HCT116 (cell line): ENCODE measurements at regions not wholly inside any gene's neighbourhood (a gene's known extent, or its start where the extent isn't known, plus 50 kb on each side); places are given as distances from the start of the nearest gene placed in this dataset.

Source experiments
- ATAC-seq: fragments of 200-7000 bp; cut with Tn5 transposase; 2 replicates; pipeline ENCODE4 v1.9.1; 2020; ENCODE audit warnings: mild to moderate bottlenecking, moderate library complexity
- BruUV-seq: library from RNA; stranded (reverse); fragments of 400-500 nt; replicated peaks from 2 replicates; lab custom pipeline; 2021; lab: Mats Ljungman, UMichigan
- CTCF ChIA-PET: fragments of 300-600 bp; sonication (Branson Sonifier 250); formaldehyde crosslinking; loops from one replicate; lab custom pipeline; 2021; ENCODE audit warnings: antibody characterized with exemption; lab: Charles Lee
- POLR2A ChIA-PET: fragments of 300-600, 350-600 bp; sonication (Branson Sonifier 250); formaldehyde crosslinking; loops from one replicate; lab custom pipeline; 2021; ENCODE audit warnings: antibody characterized with exemption; lab: Charles Lee
- RAD21 ChIA-PET, 2 experiments: fragments of 300-600 bp; sonication (Branson Sonifier 250); formaldehyde crosslinking; loops; one replicate each; lab custom pipeline; 2023; ENCODE audit warnings: low total read pairs in 2 of 2; ENCODE audit not compliant: uncharacterized antibody in 2 of 2, unreplicated experiment in 2 of 2, low non-redundant PET in 1 of 2; lab: Charles Lee
- DNase-seq: peaks from one replicate; pipeline ENCODE4 v3.0.0-alpha.2; 2010; ENCODE audit warnings: low read depth, low spot score
- H2AFZ ChIP-seq: fragments of 200-600 bp; shearing (Covaris generic), sonication (generic); 2 replicates; pipeline ENCODE4 v1.6.1; 2017; ENCODE audit warnings: low read depth, mixed run types, mixed read lengths, antibody characterized with exemption, low read length; ENCODE audit not compliant: poor library complexity, severe bottlenecking
- H3K27ac ChIP-seq: 2 replicates; pipeline ENCODE4 v1.5.1; 2012; ENCODE audit warnings: low read depth, low read length
- H3K27me3 ChIP-seq: fragments of 200-600 bp; sonication (generic); 2 replicates; pipeline ENCODE4 v1.6.1; 2016; ENCODE audit warnings: mixed run types, low read length, mixed read lengths; ENCODE audit not compliant: insufficient read depth
- H3K36me3 ChIP-seq, 2 experiments: fragments of 200-500 bp in 1 of 2; fragments of 200-600 bp in 1 of 2; sonication (Bioruptor generic) in 1 of 2; sonication (generic) in 1 of 2; 2 replicates each; pipeline versions ENCODE4 v1.5.1 to v1.6.1; 2014 to 2016; ENCODE audit warnings: low read length in 2 of 2, inconsistent platforms in 1 of 2, mixed read lengths in 1 of 2, mixed run types in 1 of 2; ENCODE audit not compliant: insufficient read depth in 2 of 2, control insufficient read depth in 1 of 2
- H3K4me1 ChIP-seq, 2 experiments: fragments of 200-600 bp in 1 of 2; sonication (generic) in 1 of 2; 2 replicates each; pipeline versions ENCODE4 v1.5.1 to v1.6.1; 2012 to 2017; ENCODE audit warnings: low read length in 2 of 2, inconsistent platforms in 1 of 2, mild to moderate bottlenecking in 1 of 2, mixed read lengths in 1 of 2, mixed run types in 1 of 2, moderate library complexity in 1 of 2; ENCODE audit not compliant: insufficient read depth in 2 of 2, control insufficient read depth in 1 of 2
- H3K4me2 ChIP-seq: fragments of 200-600 bp; sonication (generic); 2 replicates; pipeline ENCODE4 v1.6.1; 2017; ENCODE audit warnings: mixed run types, low read length, mixed read lengths
- H3K4me3 ChIP-seq, 2 experiments: fragments of 200-600 bp in 1 of 2; sonication (generic) in 1 of 2; replicated peaks in 1 of 2; 2 replicates each; pipeline ENCODE4 v1.5.1; 2011 to 2016; ENCODE audit warnings: low read length in 2 of 2, control low read depth in 1 of 2, low read depth in 1 of 2, mild to moderate bottlenecking in 1 of 2, mixed read lengths in 1 of 2, mixed run types in 1 of 2
- H3K79me2 ChIP-seq: fragments of 200-600 bp; sonication (generic); 2 replicates; pipeline ENCODE4 v1.6.1; 2017; ENCODE audit warnings: mild to moderate bottlenecking, mixed run types, low read length, moderate library complexity, mixed read lengths; ENCODE audit not compliant: insufficient read depth
- H3K9ac ChIP-seq: fragments of 200-600 bp; sonication (generic); 2 replicates; pipeline ENCODE4 v1.6.1; 2016; ENCODE audit warnings: low read length, mixed read lengths
- H3K9me2 ChIP-seq: fragments of 200-600 bp; sonication (generic), shearing (Covaris generic); 2 replicates; pipeline ENCODE4 v1.6.1; 2017; ENCODE audit warnings: mixed run types, mild to moderate bottlenecking, moderate library complexity; ENCODE audit not compliant: insufficient read depth
- H3K9me3 ChIP-seq, 2 experiments: fragments of 200-500 bp in 1 of 2; fragments of 200-600 bp in 1 of 2; sonication (Bioruptor generic) in 1 of 2; sonication (generic) in 1 of 2; 2 replicates each; pipeline ENCODE4 v1.6.1; 2014 to 2017; ENCODE audit warnings: low read length in 2 of 2, mixed read lengths in 2 of 2, inconsistent platforms in 1 of 2, low read depth in 1 of 2, mild to moderate bottlenecking in 1 of 2, mixed run types in 1 of 2, moderate library complexity in 1 of 2; ENCODE audit not compliant: control insufficient read depth in 1 of 2, insufficient read depth in 1 of 2
- H4K20me1 ChIP-seq: fragments of 200-600 bp; sonication (generic), shearing (Covaris generic); 2 replicates; pipeline ENCODE4 v1.6.1; 2017; ENCODE audit warnings: mixed run types, mild to moderate bottlenecking, moderate library complexity; ENCODE audit not compliant: insufficient read depth
- EGR1 ChIP-seq: IDR thresholded peaks from 2 replicates; pipeline ENCODE4 v1.6.1; 2012; ENCODE audit warnings: low read depth
- EZH2phosphoT487 ChIP-seq: fragments of 200-600 bp; IDR thresholded peaks from 2 replicates; pipeline ENCODE4 v1.6.1; 2018; ENCODE audit warnings: antibody characterized with exemption, borderline replicate concordance
- POLR2A ChIP-seq: IDR thresholded peaks from 2 replicates; pipeline ENCODE4 v1.7.0; 2011; ENCODE audit warnings: borderline replicate concordance; ENCODE audit not compliant: insufficient read depth, insufficient read length; ENCODE audit errors: extremely low read depth
- SIN3A ChIP-seq: IDR thresholded peaks from 2 replicates; pipeline ENCODE4 v1.6.1; 2012; ENCODE audit warnings: low read depth
- YY1 ChIP-seq: IDR thresholded peaks from 2 replicates; pipeline ENCODE4 v1.6.1; 2011; ENCODE audit warnings: low read length, low read depth, moderate library complexity, mild to moderate bottlenecking; ENCODE audit not compliant: insufficient replicate concordance; ENCODE audit errors: extremely low read depth
- ZNF274 ChIP-seq: fragments of 200-500 bp; sonication (Bioruptor generic); IDR thresholded peaks from 2 replicates; pipeline ENCODE4 v1.6.1; 2014; ENCODE audit warnings: mild to moderate bottlenecking, low read depth, low read length, inconsistent platforms
- intact Hi-C: fragments of 100-400 bp; cut with micrococcal nuclease; formaldehyde crosslinking; loops from 2 replicates; pipeline ENCODE4 v1.10.0; 2022
- TF ChIP-seq, protein P1 (sequence below): IDR thresholded peaks from 2 replicates; pipeline ENCODE4 v1.6.1; 2012
- TF ChIP-seq, protein P2 (sequence below): IDR thresholded peaks from 2 replicates; pipeline ENCODE4 v1.6.1; 2012
- TF ChIP-seq, protein P3 (sequence below): IDR thresholded peaks from 2 replicates; pipeline ENCODE4 v1.6.1; 2011; ENCODE audit warnings: mild to moderate bottlenecking, low read length, moderate library complexity; ENCODE audit not compliant: insufficient replicate concordance; ENCODE audit errors: extremely low read depth

DNA sequence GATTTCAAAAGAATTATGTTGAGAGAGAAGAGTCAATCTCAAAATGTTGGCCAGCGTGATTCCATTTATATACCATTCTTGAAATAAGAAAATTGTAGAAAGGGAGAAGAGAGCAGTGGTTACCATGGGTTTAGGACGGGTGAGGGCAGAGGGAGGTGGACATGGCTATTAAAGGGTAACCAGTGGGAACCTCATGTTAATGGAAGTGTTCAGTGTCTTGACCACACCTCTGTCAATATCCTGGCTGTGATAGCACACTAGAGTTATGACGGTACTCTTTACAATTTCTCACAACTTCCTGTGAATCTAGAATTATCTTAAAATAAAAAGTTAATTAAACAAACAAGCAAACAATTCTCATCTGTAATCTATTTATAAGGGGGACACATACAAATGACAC, 821.2 kb downstream of the VRK1 start:
- DNase-seq, result no peak
- ChIA-PET RAD21 (no interaction called here), CTCF (no interaction called here), POLR2A (no interaction called here)
- no peak overlapping the region for H3K9ac ChIP-seq
- no peak overlapping the region for H3K27ac ChIP-seq
- H3K4me1 ChIP-seq, result no peaks in the 10 kb centered on the region
- no peak for ATAC-seq
- BruUV-seq, result no TSS peak
- TF ChIP-seq, protein P1, sequence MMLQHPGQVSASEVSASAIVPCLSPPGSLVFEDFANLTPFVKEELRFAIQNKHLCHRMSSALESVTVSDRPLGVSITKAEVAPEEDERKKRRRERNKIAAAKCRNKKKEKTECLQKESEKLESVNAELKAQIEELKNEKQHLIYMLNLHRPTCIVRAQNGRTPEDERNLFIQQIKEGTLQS, result no peak
- TF ChIP-seq EZH2phosphoT487 (no peak), ZNF274 (no peak), SIN3A (no peak), POLR2A (no peak), YY1 (no peak), EGR1 (no peak)
- TF ChIP-seq, protein P2, sequence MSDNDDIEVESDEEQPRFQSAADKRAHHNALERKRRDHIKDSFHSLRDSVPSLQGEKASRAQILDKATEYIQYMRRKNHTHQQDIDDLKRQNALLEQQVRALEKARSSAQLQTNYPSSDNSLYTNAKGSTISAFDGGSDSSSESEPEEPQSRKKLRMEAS, result no peak
- TF ChIP-seq, protein P3, sequence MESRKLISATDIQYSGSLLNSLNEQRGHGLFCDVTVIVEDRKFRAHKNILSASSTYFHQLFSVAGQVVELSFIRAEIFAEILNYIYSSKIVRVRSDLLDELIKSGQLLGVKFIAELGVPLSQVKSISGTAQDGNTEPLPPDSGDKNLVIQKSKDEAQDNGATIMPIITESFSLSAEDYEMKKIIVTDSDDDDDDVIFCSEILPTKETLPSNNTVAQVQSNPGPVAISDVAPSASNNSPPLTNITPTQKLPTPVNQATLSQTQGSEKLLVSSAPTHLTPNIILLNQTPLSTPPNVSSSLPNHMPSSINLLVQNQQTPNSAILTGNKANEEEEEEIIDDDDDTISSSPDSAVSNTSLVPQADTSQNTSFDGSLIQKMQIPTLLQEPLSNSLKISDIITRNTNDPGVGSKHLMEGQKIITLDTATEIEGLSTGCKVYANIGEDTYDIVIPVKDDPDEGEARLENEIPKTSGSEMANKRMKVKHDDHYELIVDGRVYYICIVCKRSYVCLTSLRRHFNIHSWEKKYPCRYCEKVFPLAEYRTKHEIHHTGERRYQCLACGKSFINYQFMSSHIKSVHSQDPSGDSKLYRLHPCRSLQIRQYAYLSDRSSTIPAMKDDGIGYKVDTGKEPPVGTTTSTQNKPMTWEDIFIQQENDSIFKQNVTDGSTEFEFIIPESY, result no peak
- H3K9me2 ChIP-seq, result no peaks in the 10 kb centered on the region; the same call in 1 of the 2 replicates
- H3K79me2 ChIP-seq, result no peaks in the 10 kb centered on the region
- no peak overlapping the region for H3K4me2 ChIP-seq
- H3K4me3 ChIP-seq, result no peak overlapping the region
- intact Hi-C loops, result no loop called here
- H3K9me3 ChIP-seq, result 0 out of 4 replicates have a peak, but pooled peaks cover 0 to 9% of the 10 kb centered on the region in 2 experiments
- H2AFZ ChIP-seq, result no peak overlapping the region
- no peaks in the 10 kb centered on the region for H3K36me3 ChIP-seq
- H3K27me3 ChIP-seq, result 0 out of 2 replicates have a peak, but pooled peaks cover 5% of the 10 kb centered on the region
- no peaks in the 10 kb centered on the region for H4K20me1 ChIP-seq
